ENCODE measurements at regions not wholly inside any gene's neighbourhood (a gene's known extent, or its start where the extent isn't known, plus 50 kb on each side); places are given as distances from the start of the nearest gene placed in this dataset.

GRCh38 chr3:76889911-76890310 lies 150.0 kb upstream of the ROBO2 start (continued):
- TF ChIP-seq RBBP5 (conservative IDR thresholded peaks at IDR 0.05) = no peak

DNA sequence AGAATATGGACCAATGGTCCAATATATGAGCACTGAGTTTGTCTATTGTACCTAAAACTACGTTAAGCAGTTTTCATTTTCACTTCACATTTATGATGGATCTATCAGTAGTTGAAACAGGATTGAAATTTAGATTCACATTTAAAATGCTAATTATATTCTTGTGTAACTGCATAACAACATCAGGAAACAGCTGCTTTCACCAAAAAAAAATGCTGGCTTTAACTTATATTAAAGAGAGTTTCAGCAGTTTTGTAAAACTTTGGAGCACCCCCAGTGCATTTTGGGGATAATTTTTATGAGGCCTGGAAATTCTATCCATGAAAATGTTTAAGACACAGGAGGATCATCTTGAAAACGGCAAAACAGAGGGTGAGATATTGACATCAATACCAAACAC lies 142.8 kb upstream of the ROBO2 start:
- H3K4me3 ChIP-seq = no peak overlapping the region
- H3K36me3 ChIP-seq (ENCODE audit: control insufficient read depth in 2 of 2, insufficient read depth in 2 of 2, low read length in 1 of 2) = no peaks in the 10 kb centered on the region
- no peaks in the 10 kb centered on the region for H3K9me3 ChIP-seq (replicated peaks; ENCODE audit: control insufficient read depth, insufficient read depth, low read length)
- in situ Hi-C loops (cut with MboI) (no loop called here), intact Hi-C loops (cut with micrococcal nuclease; ENCODE audit: unreplicated experiment) (no loop called here)
- H3K27ac ChIP-seq (ENCODE audit: control insufficient read depth, insufficient read depth) = no peak overlapping the region
- WGBS (ENCODE audit: insufficient coverage, insufficient replicate concordance, low lambda C conversion rate, missing lambda C conversion rate) = 0% methylated on average over 2 of the region's 2 CpGs
- no TSS peak for BruUV-seq (replicated peaks)
- SMC1A ChIA-PET (ENCODE audit: uncharacterized antibody, unreplicated experiment) = interaction anchor here (1.2 kb wide), 2 partner anchors 20 to 42 kb away, joined by 3 read pairs; no protein-coding TSS in a partner anchor
- DNase-seq (ENCODE audit: low read depth, low spot score) (no peak), FAIRE-seq (no peak), ATAC-seq (no peak)
- no peaks in the 10 kb centered on the region for H3K4me1 ChIP-seq (ENCODE audit: control insufficient read depth, insufficient read depth, low read length)
- RAD21 ChIA-PET (ENCODE audit: unreplicated experiment) = interaction anchor here (1.5 kb wide), 1 partner anchor 11 kb away, joined by 3 read pairs; no protein-coding TSS in a partner anchor
- no peak overlapping the region for H3K4me2 ChIP-seq (ENCODE audit: control insufficient read depth, insufficient read depth)
- CTCF ChIA-PET = no interaction called here
- no peaks in the 10 kb centered on the region for H3K27me3 ChIP-seq (replicated peaks in 1 of 2; ENCODE audit: control insufficient read depth in 2 of 2, insufficient read depth in 2 of 2, low read length in 1 of 2)
- H2AFZ ChIP-seq (ENCODE audit: control insufficient read depth, low read depth, low read length) = no peak overlapping the region
- no peaks in the 10 kb centered on the region for H3K79me2 ChIP-seq (ENCODE audit: control insufficient read depth, insufficient read depth, low read length)
- H3K9ac ChIP-seq (ENCODE audit: control insufficient read depth, insufficient read depth, low read length) = no peak overlapping the region
- POLR2A ChIA-PET = no interaction called here
- no peaks in the 10 kb centered on the region for H4K20me1 ChIP-seq (ENCODE audit: control insufficient read depth, insufficient read depth)
- TF ChIP-seq JUND (IDR thresholded peaks at IDR 0.05; ENCODE audit: low read depth, low read length) (no peak), SRF (IDR thresholded peaks at IDR 0.05; ENCODE audit: low read depth in 2 of 2, low read length in 2 of 2) (no peak), MYC (IDR thresholded peaks at IDR 0.05; ENCODE audit: insufficient read depth, insufficient read length, insufficient replicate concordance, low read length, severe bottlenecking) (no peak), STAT1 (conservative IDR thresholded peaks at IDR 0.05) (no peak), HDAC6 (IDR thresholded peaks at IDR 0.05; ENCODE audit: unreplicated experiment) (no peak), ZBED1 (IDR thresholded peaks at IDR 0.05; ENCODE audit: borderline replicate concordance) (no peak), RELA (IDR thresholded peaks at IDR 0.05; ENCODE audit: borderline replicate concordance, partially characterized antibody) (no peak), SMAD1 (IDR thresholded peaks at IDR 0.05; ENCODE audit: low read depth, partially characterized antibody) (no peak), ZBTB4 (CRISPR knock-in tag; IDR thresholded peaks at IDR 0.05) (no peak), SMC3 (IDR thresholded peaks at IDR 0.05; ENCODE audit: borderline replicate concordance, low read length) (no peak), ZNF274 (IDR thresholded peaks at IDR 0.05; ENCODE audit: insufficient read depth, insufficient read length) (no peak), RAD51 (IDR thresholded peaks at IDR 0.05) (no peak)
- TF ChIP-seq, protein P1, sequence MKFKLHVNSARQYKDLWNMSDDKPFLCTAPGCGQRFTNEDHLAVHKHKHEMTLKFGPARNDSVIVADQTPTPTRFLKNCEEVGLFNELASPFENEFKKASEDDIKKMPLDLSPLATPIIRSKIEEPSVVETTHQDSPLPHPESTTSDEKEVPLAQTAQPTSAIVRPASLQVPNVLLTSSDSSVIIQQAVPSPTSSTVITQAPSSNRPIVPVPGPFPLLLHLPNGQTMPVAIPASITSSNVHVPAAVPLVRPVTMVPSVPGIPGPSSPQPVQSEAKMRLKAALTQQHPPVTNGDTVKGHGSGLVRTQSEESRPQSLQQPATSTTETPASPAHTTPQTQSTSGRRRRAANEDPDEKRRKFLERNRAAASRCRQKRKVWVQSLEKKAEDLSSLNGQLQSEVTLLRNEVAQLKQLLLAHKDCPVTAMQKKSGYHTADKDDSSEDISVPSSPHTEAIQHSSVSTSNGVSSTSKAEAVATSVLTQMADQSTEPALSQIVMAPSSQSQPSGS (IDR thresholded peaks at IDR 0.05; ENCODE audit: low read length) = no peak
- TF ChIP-seq, protein P2, sequence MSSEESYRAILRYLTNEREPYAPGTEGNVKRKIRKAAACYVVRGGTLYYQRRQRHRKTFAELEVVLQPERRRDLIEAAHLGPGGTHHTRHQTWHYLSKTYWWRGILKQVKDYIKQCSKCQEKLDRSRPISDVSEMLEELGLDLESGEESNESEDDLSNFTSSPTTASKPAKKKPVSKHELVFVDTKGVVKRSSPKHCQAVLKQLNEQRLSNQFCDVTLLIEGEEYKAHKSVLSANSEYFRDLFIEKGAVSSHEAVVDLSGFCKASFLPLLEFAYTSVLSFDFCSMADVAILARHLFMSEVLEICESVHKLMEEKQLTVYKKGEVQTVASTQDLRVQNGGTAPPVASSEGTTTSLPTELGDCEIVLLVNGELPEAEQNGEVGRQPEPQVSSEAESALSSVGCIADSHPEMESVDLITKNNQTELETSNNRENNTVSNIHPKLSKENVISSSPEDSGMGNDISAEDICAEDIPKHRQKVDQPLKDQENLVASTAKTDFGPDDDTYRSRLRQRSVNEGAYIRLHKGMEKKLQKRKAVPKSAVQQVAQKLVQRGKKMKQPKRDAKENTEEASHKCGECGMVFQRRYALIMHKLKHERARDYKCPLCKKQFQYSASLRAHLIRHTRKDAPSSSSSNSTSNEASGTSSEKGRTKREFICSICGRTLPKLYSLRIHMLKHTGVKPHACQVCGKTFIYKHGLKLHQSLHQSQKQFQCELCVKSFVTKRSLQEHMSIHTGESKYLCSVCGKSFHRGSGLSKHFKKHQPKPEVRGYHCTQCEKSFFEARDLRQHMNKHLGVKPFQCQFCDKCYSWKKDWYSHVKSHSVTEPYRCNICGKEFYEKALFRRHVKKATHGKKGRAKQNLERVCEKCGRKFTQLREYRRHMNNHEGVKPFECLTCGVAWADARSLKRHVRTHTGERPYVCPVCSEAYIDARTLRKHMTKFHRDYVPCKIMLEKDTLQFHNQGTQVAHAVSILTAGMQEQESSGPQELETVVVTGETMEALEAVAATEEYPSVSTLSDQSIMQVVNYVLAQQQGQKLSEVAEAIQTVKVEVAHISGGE (CRISPR knock-in tag; IDR thresholded peaks at IDR 0.05) = no peak
